Naive B cell (primary cell): ENCODE measurements at regions not wholly inside any gene's neighbourhood (a gene's known extent, or its start where the extent isn't known, plus 50 kb on each side); places are given as distances from the start of the nearest gene placed in this dataset.

Experiments used
- ATAC-seq, 2 donors: fragments of 150-1000 bp; cut with Tn5 transposase; 2 replicates each; pipeline ENCODE4 v1.10.0; 2021; ENCODE audit warnings: low read depth in 2 of 2, mild to moderate bottlenecking in 2 of 2, moderate library complexity in 2 of 2
- DNase-seq: peaks from one replicate; pipeline ENCODE4 v3.0.0; 2022
- H3K27ac Mint-ChIP-seq, 6 donors: one replicate each; pipeline ENCODE4 v1.8.0; 2020 to 2022; ENCODE audit warnings: mild to moderate bottlenecking in 6 of 6, mixed read lengths in 6 of 6, moderate library complexity in 5 of 6, inconsistent platforms in 2 of 6
- H3K27me3 Mint-ChIP-seq, 3 donors: one replicate each; pipeline ENCODE4 v1.8.0; 2021 to 2022; ENCODE audit warnings: mixed read lengths in 3 of 3, mild to moderate bottlenecking in 1 of 3
- H3K36me3 Mint-ChIP-seq, 2 donors: one replicate each; pipeline ENCODE4 v1.8.0; 2020 to 2022; ENCODE audit warnings: mixed read lengths in 2 of 2, inconsistent platforms in 1 of 2, mild to moderate bottlenecking in 1 of 2
- H3K4me1 Mint-ChIP-seq, 3 donors: one replicate each; pipeline ENCODE4 v1.8.0; 2020 to 2022; ENCODE audit warnings: mixed read lengths in 3 of 3, inconsistent platforms in 1 of 3, mild to moderate bottlenecking in 1 of 3, moderate library complexity in 1 of 3
- H3K4me3 Mint-ChIP-seq, 8 donors: one replicate each; pipeline ENCODE4 v1.8.0; 2020 to 2022; ENCODE audit warnings: mild to moderate bottlenecking in 8 of 8, mixed read lengths in 8 of 8, moderate library complexity in 8 of 8, inconsistent platforms in 2 of 8
- H3K9me3 Mint-ChIP-seq, 7 donors: one replicate each; pipeline ENCODE4 v1.8.0; 2020 to 2022; ENCODE audit warnings: mixed read lengths in 7 of 7, mild to moderate bottlenecking in 5 of 7, inconsistent platforms in 2 of 7, moderate library complexity in 1 of 7

DNA sequence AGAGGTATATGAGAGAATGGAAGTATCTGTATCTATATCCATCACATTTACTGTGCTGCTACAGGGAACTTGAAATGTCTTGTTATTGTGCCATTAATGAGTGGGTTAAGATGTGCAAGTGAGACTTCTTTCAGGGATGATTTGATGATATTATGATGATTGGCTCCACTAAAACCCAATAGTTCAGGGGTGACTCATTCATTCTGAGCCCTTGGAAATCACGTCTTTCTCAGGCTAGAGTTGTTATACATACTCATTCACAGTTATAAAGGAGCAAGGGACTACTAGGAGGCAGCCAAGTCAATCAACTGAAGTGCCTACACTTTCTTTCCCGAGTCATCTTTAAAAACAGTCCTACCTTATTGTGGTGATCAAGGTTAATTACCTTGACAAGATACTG is 1109.8 kb upstream of the B3GALT2 start:
- peaks cover 0 to 2% (median 0%) of the 10 kb centered on the region in 7 donors for H3K9me3 Mint-ChIP-seq
- no peak for DNase-seq
- H3K4me3 Mint-ChIP-seq: no peak overlapping the region
- peaks cover 14 to 26% (median 23%) of the 10 kb centered on the region in 3 donors for H3K27me3 Mint-ChIP-seq
- no peaks in the 10 kb centered on the region for H3K36me3 Mint-ChIP-seq
- H3K4me1 Mint-ChIP-seq: peaks cover 0 to 8% (median 0%) of the 10 kb centered on the region in 3 donors
- H3K27ac Mint-ChIP-seq: no peak overlapping the region
- ATAC-seq: no peak

DNA sequence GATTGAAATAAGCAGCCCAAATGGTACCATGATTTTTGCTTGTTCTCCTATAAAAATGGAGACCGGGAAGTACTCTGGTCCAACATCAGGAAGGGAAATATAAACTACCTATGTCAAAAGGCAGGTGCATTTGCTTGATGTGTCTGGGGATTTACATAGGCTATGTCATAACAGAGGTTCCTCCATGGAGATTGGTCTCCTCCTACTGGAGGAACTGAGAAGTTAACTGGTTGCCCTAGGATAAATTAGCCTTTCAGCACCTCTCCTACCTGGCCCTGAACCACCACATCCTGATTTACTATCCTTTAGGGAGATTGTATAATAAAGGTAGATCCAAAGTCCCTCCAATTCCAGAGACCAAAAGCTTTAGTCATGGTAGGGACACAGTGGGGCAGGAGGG is 1109.3 kb upstream of the B3GALT2 start:
- Mint-ChIP-seq H3K36me3 (no peaks in the 10 kb centered on the region), H3K4me3 (no peak overlapping the region), H3K27me3 (peaks cover 14 to 32% (median 23%) of the 10 kb centered on the region in 3 donors), H3K27ac (peak overlapping the region in 2 of 6 donors; percentile 36 to 79), H3K4me1 (peaks cover 0 to 13% (median 4%) of the 10 kb centered on the region in 3 donors), H3K9me3 (peaks cover 0 to 2% (median 0%) of the 10 kb centered on the region in 7 donors)
- DNase-seq (peak; percentile 63), ATAC-seq (peak; percentile 98)

- Mint-ChIP-seq H3K4me3 (no peak overlapping the region), H3K9me3 (peaks cover 0 to 2% (median 0%) of the 10 kb centered on the region in 7 donors), H3K4me1 (peaks cover 6 to 17% (median 12%) of the 10 kb centered on the region in 3 donors), H3K36me3 (no peaks in the 10 kb centered on the region), H3K27me3 (peaks cover 7 to 23% (median 18%) of the 10 kb centered on the region in 3 donors), H3K27ac (peak overlapping the region in 1 of 6 donors; percentile 65)
- ATAC-seq (no peak), DNase-seq (no peak)
Observed at GRCh38 chr1:194293851-194294405, 1107.5 kb upstream of the B3GALT2 start.

DNA sequence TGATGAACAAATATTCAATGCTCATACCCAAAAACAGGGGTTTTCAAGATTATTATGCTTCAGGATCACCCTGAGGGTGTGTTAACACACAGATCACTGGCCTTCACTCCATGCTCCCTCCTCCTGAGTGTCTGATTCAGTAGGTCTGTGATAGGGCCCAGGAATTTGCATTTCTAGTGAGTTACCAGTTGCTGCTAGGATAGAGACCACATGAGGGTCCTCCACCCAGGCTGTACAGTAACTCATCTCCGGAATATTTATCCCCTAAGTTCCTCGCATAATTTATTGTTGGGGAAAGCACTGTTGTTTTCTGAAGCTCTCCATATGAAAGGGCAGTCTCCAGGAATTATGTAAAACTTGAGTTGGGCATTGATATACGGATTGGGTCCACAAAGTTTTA is 1106.6 kb upstream of the B3GALT2 start:
- DNase-seq (no peak), ATAC-seq (no peak)
- peaks cover 0 to 2% (median 0%) of the 10 kb centered on the region in 7 donors for H3K9me3 Mint-ChIP-seq
- no peak overlapping the region for H3K4me3 Mint-ChIP-seq
- H3K4me1 Mint-ChIP-seq: peaks cover 6 to 17% (median 12%) of the 10 kb centered on the region in 3 donors
- peaks cover 7 to 23% (median 18%) of the 10 kb centered on the region in 3 donors for H3K27me3 Mint-ChIP-seq
- no peak overlapping the region for H3K27ac Mint-ChIP-seq
- no peaks in the 10 kb centered on the region for H3K36me3 Mint-ChIP-seq

DNA sequence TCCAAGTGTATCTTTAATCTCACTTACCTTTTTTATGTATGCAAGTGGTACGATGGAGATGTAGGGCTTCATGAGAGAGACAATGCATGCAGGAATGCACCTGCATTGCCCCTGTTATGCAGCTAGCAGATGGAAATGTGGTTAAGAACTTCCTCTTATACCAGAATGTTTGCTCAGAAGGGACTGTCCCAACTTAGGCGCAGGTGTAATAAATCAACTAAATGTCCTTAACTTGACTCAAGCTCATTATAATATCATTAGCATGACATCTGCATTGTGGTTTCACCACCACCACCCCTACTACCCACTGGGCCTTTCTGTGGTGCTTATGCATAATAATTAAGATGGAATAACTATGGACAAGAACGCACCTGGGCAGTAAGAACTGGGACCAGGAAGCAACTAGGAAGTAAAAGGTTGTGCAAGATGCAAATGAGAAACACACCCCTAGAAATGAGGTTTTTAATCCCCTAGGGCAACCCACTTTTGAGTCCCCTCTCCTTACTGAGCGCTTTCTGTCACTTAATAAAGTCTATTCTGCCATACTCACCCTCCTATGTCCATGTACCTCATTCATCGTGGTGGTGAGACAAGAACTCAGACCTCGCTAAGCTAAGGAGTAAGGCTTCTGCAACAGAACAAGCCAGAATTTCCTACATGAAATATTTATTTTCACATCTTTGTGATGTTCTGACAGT is 1103.3 kb upstream of the B3GALT2 start:
- H3K4me1 Mint-ChIP-seq: peaks cover 9 to 12% (median 11%) of the 10 kb centered on the region in 3 donors
- peaks cover 17 to 24% (median 20%) of the 10 kb centered on the region in 3 donors for H3K27me3 Mint-ChIP-seq
- H3K4me3 Mint-ChIP-seq: peak overlapping the region in 4 of 8 donors; percentile 33 to 71 (median 46)
- ATAC-seq (peak; percentile 93), DNase-seq (peak; percentile 88)
- H3K36me3 Mint-ChIP-seq: no peaks in the 10 kb centered on the region
- H3K27ac Mint-ChIP-seq: peak overlapping the region in 5 of 6 donors; percentile 36 to 95 (median 82)
- peaks cover 0 to 2% (median 0%) of the 10 kb centered on the region in 7 donors for H3K9me3 Mint-ChIP-seq

DNA sequence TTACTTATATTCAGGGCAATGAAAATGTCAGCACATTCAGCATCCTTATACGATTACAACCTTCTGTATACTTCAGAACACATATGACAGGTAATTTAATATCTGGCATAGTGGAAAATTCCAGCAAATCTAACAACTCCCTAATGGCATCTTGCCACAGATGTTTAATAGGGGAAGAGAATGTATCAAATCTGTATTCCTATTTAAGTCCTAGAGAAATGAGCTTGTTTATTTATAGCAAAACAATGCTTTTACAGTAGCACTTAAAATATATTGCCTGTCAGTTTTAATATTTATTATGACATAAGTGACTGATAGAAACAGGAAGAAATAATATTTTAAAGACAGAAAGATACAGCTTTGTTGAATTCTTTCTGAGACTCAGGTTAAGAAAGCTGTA is 1101.8 kb upstream of the B3GALT2 start:
- no peak for DNase-seq
- H3K4me3 Mint-ChIP-seq: no peak overlapping the region
- H3K4me1 Mint-ChIP-seq: peaks cover 9 to 12% (median 11%) of the 10 kb centered on the region in 3 donors
- no peaks in the 10 kb centered on the region for H3K36me3 Mint-ChIP-seq
- H3K27ac Mint-ChIP-seq: no peak overlapping the region
- ATAC-seq: no peak
- no peaks in the 10 kb centered on the region for H3K9me3 Mint-ChIP-seq
- H3K27me3 Mint-ChIP-seq: peaks cover 18 to 25% (median 20%) of the 10 kb centered on the region in 3 donors

DNA sequence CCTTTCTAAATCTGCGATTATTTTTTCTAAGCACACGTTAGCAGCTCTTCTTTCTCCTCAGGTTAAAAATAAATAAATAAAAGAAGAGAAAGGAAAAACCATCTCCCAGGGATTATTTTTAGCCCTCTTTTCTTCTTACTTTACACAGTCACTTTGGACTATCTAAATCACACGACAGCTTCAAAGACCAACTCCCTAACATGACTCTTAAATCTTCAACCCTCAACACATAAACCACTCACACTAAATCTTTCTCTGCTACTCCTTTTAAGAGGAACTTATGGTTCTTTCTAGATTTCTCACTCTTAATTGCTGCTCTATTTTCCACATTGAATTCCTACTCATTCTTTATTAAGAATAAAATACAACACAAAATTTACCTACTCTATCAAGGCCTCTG is 1095.0 kb upstream of the B3GALT2 start:
- H3K4me3 Mint-ChIP-seq: no peak overlapping the region
- no peak overlapping the region for H3K27ac Mint-ChIP-seq
- peaks cover 14 to 28% (median 22%) of the 10 kb centered on the region in 3 donors for H3K27me3 Mint-ChIP-seq
- peaks cover 0 to 4% (median 0%) of the 10 kb centered on the region in 7 donors for H3K9me3 Mint-ChIP-seq
- H3K36me3 Mint-ChIP-seq: no peaks in the 10 kb centered on the region
- peaks cover 12 to 33% (median 25%) of the 10 kb centered on the region in 3 donors for H3K4me1 Mint-ChIP-seq
- no peak for ATAC-seq
- no peak for DNase-seq

GRCh38 chr1:194280463-194280862 is 1094.0 kb upstream of the B3GALT2 start:
- Mint-ChIP-seq H3K36me3 (no peaks in the 10 kb centered on the region), H3K27me3 (peaks cover 7 to 23% (median 13%) of the 10 kb centered on the region in 3 donors), H3K9me3 (peaks cover 0 to 4% (median 0%) of the 10 kb centered on the region in 7 donors), H3K27ac (no peak overlapping the region), H3K4me3 (no peak overlapping the region), H3K4me1 (peaks cover 12 to 33% (median 25%) of the 10 kb centered on the region in 3 donors)
- DNase-seq (no peak), ATAC-seq (no peak)

GRCh38 chr1:194279975-194280374 is 1093.6 kb upstream of the B3GALT2 start:
- Mint-ChIP-seq H3K4me3 (peak overlapping the region in 2 of 8 donors; percentile 7 to 61), H3K27me3 (peaks cover 7 to 23% (median 13%) of the 10 kb centered on the region in 3 donors), H3K36me3 (no peaks in the 10 kb centered on the region), H3K4me1 (peaks cover 12 to 33% (median 25%) of the 10 kb centered on the region in 3 donors), H3K27ac (no peak overlapping the region), H3K9me3 (peaks cover 0 to 4% (median 0%) of the 10 kb centered on the region in 7 donors)
- peak; percentile 45 for DNase-seq
- peak; percentile 94 for ATAC-seq

GRCh38 chr1:194277927-194278326 is 1091.5 kb upstream of the B3GALT2 start:
- peaks cover 12 to 33% (median 25%) of the 10 kb centered on the region in 3 donors for H3K4me1 Mint-ChIP-seq
- ATAC-seq: no peak

DNA sequence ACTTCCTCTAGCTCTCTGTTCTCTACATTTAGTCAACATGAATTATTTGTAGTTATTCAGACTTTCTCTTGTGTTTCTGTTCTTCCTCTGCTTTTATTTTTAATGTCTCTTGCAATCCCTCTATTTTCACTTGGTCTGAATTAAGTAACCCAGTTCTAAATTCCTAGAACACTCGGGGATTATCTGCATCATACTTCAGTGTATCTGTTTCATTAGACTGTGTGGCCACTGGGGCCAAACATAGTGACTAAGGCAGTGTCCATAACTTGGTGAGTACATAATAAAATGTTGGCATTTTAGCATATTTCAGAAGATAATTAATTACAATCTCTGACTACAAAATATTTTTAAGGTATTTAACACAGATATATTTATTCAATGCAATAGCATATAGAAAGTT is 1087.2 kb upstream of the B3GALT2 start:
- Mint-ChIP-seq H3K9me3 (peaks cover 0 to 9% (median 0%) of the 10 kb centered on the region in 7 donors), H3K27ac (no peak overlapping the region), H3K27me3 (peaks cover 8 to 17% (median 14%) of the 10 kb centered on the region in 3 donors), H3K36me3 (no peaks in the 10 kb centered on the region), H3K4me1 (peaks cover 0 to 12% (median 8%) of the 10 kb centered on the region in 3 donors), H3K4me3 (no peak overlapping the region)
- no peak for ATAC-seq
- DNase-seq: no peak

More at GRCh38 chr1:194277927-194278326, 1091.5 kb upstream of the B3GALT2 start:
- H3K27ac Mint-ChIP-seq: no peak overlapping the region
- DNase-seq: no peak
- no peak overlapping the region for H3K4me3 Mint-ChIP-seq
- peaks cover 9 to 17% (median 10%) of the 10 kb centered on the region in 3 donors for H3K27me3 Mint-ChIP-seq
- no peaks in the 10 kb centered on the region for H3K36me3 Mint-ChIP-seq
- H3K9me3 Mint-ChIP-seq: peaks cover 0 to 9% (median 0%) of the 10 kb centered on the region in 7 donors

DNA sequence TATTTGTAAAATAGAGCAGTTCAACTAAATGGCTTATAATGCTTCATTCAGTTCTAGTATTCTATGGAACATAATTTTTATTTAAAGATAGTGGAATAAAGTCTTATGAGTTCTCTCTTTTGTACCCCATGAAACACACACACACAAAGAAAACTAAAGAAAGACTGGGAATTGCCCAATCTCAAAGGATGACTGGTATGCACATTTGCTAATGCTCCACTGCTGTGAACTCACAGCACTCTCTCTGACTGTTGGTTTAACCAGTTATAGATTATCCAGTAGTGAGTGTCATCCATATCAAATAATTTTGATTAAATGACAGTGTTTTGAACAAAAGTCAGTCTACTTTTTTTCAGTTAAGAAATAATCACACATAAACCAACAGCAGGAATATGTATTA is 1082.4 kb upstream of the B3GALT2 start:
- H3K4me1 Mint-ChIP-seq: no peaks in the 10 kb centered on the region
- ATAC-seq (no peak), DNase-seq (no peak)
- H3K4me3 Mint-ChIP-seq: no peak overlapping the region
- no peak overlapping the region for H3K27ac Mint-ChIP-seq
- peaks cover 0 to 5% of the 10 kb centered on the region in 2 donors for H3K36me3 Mint-ChIP-seq
- H3K27me3 Mint-ChIP-seq: peaks cover 25 to 26% (median 26%) of the 10 kb centered on the region in 3 donors
- peaks cover 0 to 14% (median 4%) of the 10 kb centered on the region in 7 donors for H3K9me3 Mint-ChIP-seq

GRCh38 chr1:194267021-194267420 is 1080.6 kb upstream of the B3GALT2 start:
- Mint-ChIP-seq H3K27me3 (peaks cover 18 to 19% (median 18%) of the 10 kb centered on the region in 3 donors), H3K9me3 (peaks cover 0 to 26% (median 14%) of the 10 kb centered on the region in 7 donors), H3K27ac (no peak overlapping the region), H3K4me3 (no peak overlapping the region), H3K36me3 (peaks cover 0 to 16% of the 10 kb centered on the region in 2 donors), H3K4me1 (no peaks in the 10 kb centered on the region)
- no peak for DNase-seq
- no peak for ATAC-seq
